ENCODE measurements at regions not wholly inside any gene's neighbourhood (a gene's known extent, or its start where the extent isn't known, plus 50 kb on each side); places are given as distances from the start of the nearest gene placed in this dataset.

- intact Hi-C loops (cut with micrococcal nuclease), result no loop called here
Observed at GRCh38 chrX:2585158-2585470, 84.3 kb upstream of the DHRSX start.

DNA sequence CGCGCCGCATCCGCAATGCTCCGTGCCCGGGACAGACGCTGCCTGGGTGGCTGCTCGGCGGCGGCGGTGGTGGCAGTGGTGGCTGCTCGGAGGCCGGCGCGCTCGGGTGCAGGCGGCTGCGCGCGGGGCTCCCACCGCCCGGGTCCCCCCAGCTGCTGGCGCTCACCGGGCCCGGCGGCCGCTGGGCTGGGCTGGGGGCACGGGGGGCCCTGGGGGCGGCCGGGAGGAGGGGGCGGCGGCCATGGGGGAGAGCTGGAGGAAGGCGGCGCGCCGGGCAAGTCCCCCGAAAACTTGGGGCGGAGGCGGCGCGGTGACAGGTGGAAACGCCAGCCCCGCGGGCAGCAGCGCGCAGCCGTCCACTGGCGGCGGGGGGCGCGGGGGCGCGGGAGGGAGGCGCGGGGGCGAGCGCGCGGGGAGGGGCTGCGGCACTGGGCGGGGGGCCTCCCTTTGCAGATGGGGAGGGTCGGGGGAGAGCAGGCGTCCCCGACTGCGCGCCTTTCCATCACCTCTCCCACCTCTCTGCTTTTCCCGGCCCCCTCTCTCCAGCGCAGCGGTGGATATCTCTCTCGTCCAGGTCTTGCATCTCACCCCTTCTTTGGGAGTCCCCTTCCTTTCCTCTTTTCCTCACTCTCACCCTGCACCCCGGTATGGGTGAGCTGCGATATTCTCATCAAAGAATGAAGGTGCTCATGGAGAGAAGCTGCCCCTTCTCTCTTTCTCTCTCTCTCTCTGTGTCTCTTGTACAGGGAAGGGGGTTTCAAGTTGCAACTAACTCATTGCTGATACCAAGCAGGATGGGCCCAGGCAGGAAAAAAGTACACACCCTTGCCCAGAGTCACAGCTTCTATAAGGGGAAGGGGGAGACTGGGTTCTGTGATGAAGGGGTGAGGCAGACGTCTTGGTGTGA is 83.7 kb upstream of the DHRSX start:
- peak overlapping the region in 1 of 2 donors; percentile 85 for H3K4me3 Mint-ChIP-seq
- Histone ChIP-seq H3K4me2 (replicated peaks; ENCODE audit: extremely low read depth, low read length, poor library complexity, severe bottlenecking) (no peak overlapping the region), H3K36me3 (replicated peaks in 1 of 2; ENCODE audit: control insufficient read depth in 1 of 2, insufficient read depth in 2 of 2, low read length in 2 of 2) (no peaks in the 10 kb centered on the region), H3K27me3 (ENCODE audit: control insufficient read depth in 2 of 2, insufficient read depth in 2 of 2, low read length in 2 of 2) (peaks cover 35 to 42% of the 10 kb centered on the region in 2 donors), H3K4me1 (ENCODE audit: control insufficient read depth in 1 of 2, insufficient read depth in 2 of 2, low read length in 2 of 2) (no peaks in the 10 kb centered on the region), H3K9ac (ENCODE audit: insufficient read depth, low read length, poor library complexity, severe bottlenecking) (no peak overlapping the region), H2AFZ (ENCODE audit: insufficient read depth, low read depth, low read length, poor library complexity, severe bottlenecking) (no peak overlapping the region), H3K9me3 (replicated peaks in 1 of 2; ENCODE audit: control insufficient read depth in 1 of 2, insufficient read depth in 1 of 2, low read length in 2 of 2) (peaks cover 0 to 15% of the 10 kb centered on the region in 2 donors), H3K79me2 (ENCODE audit: insufficient read depth, low read length) (no peaks in the 10 kb centered on the region), H4K20me1 (ENCODE audit: insufficient read depth, low read length) (no peaks in the 10 kb centered on the region), H3K4me3 (replicated peaks in 1 of 3; ENCODE audit: low read depth in 2 of 3, low read length in 3 of 3) (no peak overlapping the region), H3K27ac (ENCODE audit: low read depth in 1 of 2, low read length in 2 of 2) (no peak overlapping the region)
- peaks cover 0 to 4% of the 10 kb centered on the region in 2 donors for H3K36me3 Mint-ChIP-seq
- WGBS (ENCODE audit: insufficient coverage), result 4% methylated on average over 35 of the region's 73 CpGs
- H3K27ac Mint-ChIP-seq, result no peak overlapping the region
- no peak for DNase-seq
- intact Hi-C loops (cut with micrococcal nuclease), result no loop called here
- peaks cover 38 to 64% (median 59%) of the 10 kb centered on the region in 3 donors for H3K27me3 Mint-ChIP-seq (ENCODE audit: low read depth in 3 of 3)
- peaks cover 3% of the 10 kb centered on the region for H3K4me1 Mint-ChIP-seq
- TF ChIP-seq, protein P1, sequence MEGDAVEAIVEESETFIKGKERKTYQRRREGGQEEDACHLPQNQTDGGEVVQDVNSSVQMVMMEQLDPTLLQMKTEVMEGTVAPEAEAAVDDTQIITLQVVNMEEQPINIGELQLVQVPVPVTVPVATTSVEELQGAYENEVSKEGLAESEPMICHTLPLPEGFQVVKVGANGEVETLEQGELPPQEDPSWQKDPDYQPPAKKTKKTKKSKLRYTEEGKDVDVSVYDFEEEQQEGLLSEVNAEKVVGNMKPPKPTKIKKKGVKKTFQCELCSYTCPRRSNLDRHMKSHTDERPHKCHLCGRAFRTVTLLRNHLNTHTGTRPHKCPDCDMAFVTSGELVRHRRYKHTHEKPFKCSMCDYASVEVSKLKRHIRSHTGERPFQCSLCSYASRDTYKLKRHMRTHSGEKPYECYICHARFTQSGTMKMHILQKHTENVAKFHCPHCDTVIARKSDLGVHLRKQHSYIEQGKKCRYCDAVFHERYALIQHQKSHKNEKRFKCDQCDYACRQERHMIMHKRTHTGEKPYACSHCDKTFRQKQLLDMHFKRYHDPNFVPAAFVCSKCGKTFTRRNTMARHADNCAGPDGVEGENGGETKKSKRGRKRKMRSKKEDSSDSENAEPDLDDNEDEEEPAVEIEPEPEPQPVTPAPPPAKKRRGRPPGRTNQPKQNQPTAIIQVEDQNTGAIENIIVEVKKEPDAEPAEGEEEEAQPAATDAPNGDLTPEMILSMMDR (IDR thresholded peaks at IDR 0.05), result no peak
- H3K9me3 Mint-ChIP-seq, result peaks cover 0 to 6% (median 0%) of the 10 kb centered on the region in 7 donors

More at GRCh38 chrX:2585158-2585470, 84.3 kb upstream of the DHRSX start:
- Histone ChIP-seq H3K27me3 (ENCODE audit: control insufficient read depth in 2 of 2, insufficient read depth in 2 of 2, low read length in 2 of 2) (peaks cover 35 to 42% of the 10 kb centered on the region in 2 donors), H3K36me3 (replicated peaks in 1 of 2; ENCODE audit: control insufficient read depth in 1 of 2, insufficient read depth in 2 of 2, low read length in 2 of 2) (no peaks in the 10 kb centered on the region), H3K27ac (ENCODE audit: low read depth in 1 of 2, low read length in 2 of 2) (no peak overlapping the region), H4K20me1 (ENCODE audit: insufficient read depth, low read length) (no peaks in the 10 kb centered on the region), H3K4me1 (ENCODE audit: control insufficient read depth in 1 of 2, insufficient read depth in 2 of 2, low read length in 2 of 2) (no peaks in the 10 kb centered on the region), H3K9me3 (replicated peaks in 1 of 2; ENCODE audit: control insufficient read depth in 1 of 2, insufficient read depth in 1 of 2, low read length in 2 of 2) (peaks cover 0 to 15% of the 10 kb centered on the region in 2 donors), H3K4me3 (replicated peaks in 1 of 3; ENCODE audit: low read depth in 2 of 3, low read length in 3 of 3) (no peak overlapping the region), H2AFZ (ENCODE audit: insufficient read depth, low read depth, low read length, poor library complexity, severe bottlenecking) (no peak overlapping the region), H3K4me2 (replicated peaks; ENCODE audit: extremely low read depth, low read length, poor library complexity, severe bottlenecking) (no peak overlapping the region), H3K9ac (ENCODE audit: insufficient read depth, low read length, poor library complexity, severe bottlenecking) (no peak overlapping the region), H3K79me2 (ENCODE audit: insufficient read depth, low read length) (no peaks in the 10 kb centered on the region)
- TF ChIP-seq, protein P1 (IDR thresholded peaks at IDR 0.05), result no peak
- peak overlapping the region in 1 of 2 donors; percentile 85 for H3K4me3 Mint-ChIP-seq
- DNase-seq, result no peak
- H3K36me3 Mint-ChIP-seq, result peaks cover 0 to 4% of the 10 kb centered on the region in 2 donors
- peaks cover 0 to 6% (median 0%) of the 10 kb centered on the region in 7 donors for H3K9me3 Mint-ChIP-seq
- WGBS (ENCODE audit: insufficient coverage), result 88% methylated on average over 6 of the region's 8 CpGs
- peaks cover 38 to 62% (median 59%) of the 10 kb centered on the region in 3 donors for H3K27me3 Mint-ChIP-seq (ENCODE audit: low read depth in 3 of 3)
- peaks cover 3% of the 10 kb centered on the region for H3K4me1 Mint-ChIP-seq
- no peak overlapping the region for H3K27ac Mint-ChIP-seq

All from CD14-positive monocyte (primary cell).